Activated T-cell treated with anti-CD3 and anti-CD28 coated beads for 1 hour (primary cell): ENCODE measurements at regions not wholly inside any gene's neighbourhood (a gene's known extent, or its start where the extent isn't known, plus 50 kb on each side); places are given as distances from the start of the nearest gene placed in this dataset.
"Not testable (repeated sequence)": the region's sequence is repeated elsewhere in the genome, so short reads cannot be mapped to it uniquely, and the experiment has no call there.

ENCODE experiments used
- DNase-seq: peaks from one replicate; pipeline ENCODE4 v3.0.0-alpha.2; 2020; ENCODE audit warnings: low read depth

GRCh38 chr5:34447424-34447823 lies 208.7 kb upstream of the RAI14 start:
- DNase-seq, result no peak

GRCh38 chr5:34449639-34450038 lies 206.5 kb upstream of the RAI14 start:
- no peak for DNase-seq

DNA sequence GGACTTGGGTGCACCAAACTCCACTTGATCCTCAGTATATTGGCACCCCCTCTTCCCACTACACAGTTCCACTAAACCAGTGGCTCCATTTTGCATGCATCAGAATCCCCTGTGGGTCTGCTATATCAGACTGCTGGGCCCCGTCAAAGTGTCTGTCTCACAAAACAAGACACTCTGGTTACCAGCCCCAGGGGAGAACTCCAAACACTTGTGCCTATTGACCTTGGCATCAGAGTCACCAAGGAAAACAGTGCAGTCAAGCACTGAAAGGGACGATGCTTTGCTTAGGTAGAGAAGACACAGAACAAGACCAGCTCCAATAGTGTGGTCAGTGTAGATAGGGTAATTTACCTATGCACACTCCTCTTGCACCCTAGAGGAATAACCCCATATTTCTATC lies 205.8 kb upstream of the RAI14 start:
- DNase-seq, result no peak

- DNase-seq, result no peak
Measured at GRCh38 chr5:34452170-34452828, 203.8 kb upstream of the RAI14 start.

- no peak for DNase-seq
Measured at GRCh38 chr5:34455098-34455497, 201.0 kb upstream of the RAI14 start.

- DNase-seq, result no peak
Measured at GRCh38 chr5:34459908-34460307, 196.2 kb upstream of the RAI14 start.

DNA sequence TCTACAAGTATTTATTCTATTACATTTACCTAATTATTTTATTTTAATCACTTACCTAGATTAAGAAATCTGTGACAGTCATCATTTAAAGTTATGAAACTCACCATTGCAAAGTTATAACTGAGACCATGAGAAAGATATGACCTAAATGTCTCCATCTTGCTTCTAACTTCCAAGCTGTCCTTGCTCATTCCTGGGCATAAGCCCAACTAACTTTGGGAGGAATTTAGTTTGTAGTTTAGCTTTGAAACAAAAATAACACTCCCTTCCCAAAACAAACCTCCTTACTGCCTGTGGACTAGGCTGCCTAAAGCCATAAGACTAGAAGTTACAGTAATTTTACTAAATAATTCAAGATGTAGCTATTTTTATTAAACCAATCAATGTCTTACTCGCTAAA lies 195.6 kb upstream of the RAI14 start:
- no peak for DNase-seq

GRCh38 chr5:34464829-34465228 lies 191.3 kb upstream of the RAI14 start:
- DNase-seq, result no peak

- not testable (repeated sequence) for DNase-seq
Measured at GRCh38 chr5:34465301-34465700, 190.8 kb upstream of the RAI14 start.

- DNase-seq, result not testable (repeated sequence)
Measured at GRCh38 chr5:34466519-34467388, 189.4 kb upstream of the RAI14 start.

- DNase-seq, result no peak
Measured at GRCh38 chr5:34467436-34467835, 188.7 kb upstream of the RAI14 start.

GRCh38 chr5:34467984-34468383 lies 188.1 kb upstream of the RAI14 start:
- DNase-seq, result not testable (repeated sequence)

GRCh38 chr5:34469971-34470370 lies 186.2 kb upstream of the RAI14 start:
- DNase-seq, result no peak

DNA sequence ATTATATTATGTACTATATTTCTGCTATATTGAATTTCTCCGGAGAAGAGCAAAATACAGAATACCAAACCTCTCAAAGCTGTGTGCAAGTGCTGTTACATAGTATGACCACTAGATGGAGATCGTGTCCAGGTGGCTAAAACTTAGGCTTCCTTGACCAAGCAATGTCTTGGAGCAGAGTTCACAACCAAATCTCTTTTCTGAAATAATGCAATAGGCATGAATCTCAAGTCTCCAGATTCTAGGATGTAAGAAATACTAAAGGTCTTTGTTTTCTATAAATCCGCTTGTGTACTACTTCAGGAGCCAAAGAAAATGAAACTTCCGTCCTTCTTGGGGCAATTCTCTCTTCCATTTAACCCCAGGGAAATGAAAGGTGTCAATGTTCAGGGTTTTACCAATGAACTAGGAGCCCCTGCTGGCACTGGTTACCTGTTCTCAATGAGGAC lies 181.5 kb upstream of the RAI14 start:
- no peak for DNase-seq

DNA sequence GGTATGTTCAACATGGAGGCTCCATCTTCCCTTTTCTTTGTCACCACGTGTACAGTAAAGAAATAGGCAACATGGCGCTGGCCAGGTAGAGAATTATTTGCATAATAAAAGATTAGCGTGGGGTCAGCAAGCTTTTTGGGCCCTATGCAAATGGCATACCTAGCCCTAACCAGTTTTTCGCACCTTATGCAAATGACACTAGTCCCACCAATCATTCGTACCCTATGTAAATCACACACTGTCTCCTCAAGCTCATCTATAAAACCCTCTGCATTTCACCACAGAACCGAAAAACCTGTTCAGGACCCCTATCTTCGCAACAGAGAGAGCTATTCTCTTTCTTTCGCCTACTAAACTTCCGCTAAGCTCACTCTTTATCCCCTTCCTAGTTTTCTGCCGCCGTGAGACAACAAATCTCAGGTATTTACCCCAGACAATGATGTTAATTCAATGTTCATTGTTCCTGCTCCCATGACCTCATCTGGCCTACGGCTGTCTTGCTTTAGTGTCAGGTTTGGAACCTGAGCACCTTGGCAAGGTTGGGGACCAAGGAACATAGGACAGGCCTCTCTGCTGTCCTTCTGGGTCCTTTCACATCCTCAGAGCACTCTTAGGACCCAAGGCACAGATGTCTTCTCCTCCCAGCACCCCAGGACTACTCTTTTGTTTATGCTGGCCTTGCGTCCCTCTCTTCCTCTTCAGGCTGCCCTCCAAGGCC lies 180.7 kb upstream of the RAI14 start:
- DNase-seq, result no peak

DNA sequence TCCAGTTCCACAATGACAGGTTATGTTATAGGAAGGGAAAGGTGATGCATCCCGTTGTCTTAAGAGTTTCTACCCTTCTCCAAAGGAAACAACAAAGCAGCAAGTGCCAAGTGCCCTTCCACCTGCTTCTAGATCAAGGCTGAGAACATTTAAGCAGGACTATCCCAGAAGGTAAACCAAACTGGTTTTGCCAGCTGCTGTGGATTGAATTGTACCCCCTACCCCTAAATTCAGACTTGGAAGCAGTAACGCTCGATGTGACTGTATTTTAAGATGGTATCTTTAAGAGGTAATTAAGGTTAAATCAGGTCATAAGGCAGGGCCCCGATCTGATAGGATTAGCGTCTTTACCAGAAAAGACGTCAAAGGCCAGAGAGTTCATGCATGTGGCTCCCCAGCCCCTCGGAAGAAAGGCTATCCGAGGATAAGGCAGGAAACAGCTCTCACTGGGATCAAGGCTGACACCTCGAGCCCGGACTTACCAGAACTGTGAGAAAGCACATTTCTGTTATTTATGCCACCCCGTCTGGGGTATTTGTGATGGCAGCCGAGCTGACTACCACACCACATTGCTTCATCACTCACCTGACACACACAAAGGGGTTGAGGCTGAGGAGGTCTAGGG lies 179.1 kb upstream of the RAI14 start:
- DNase-seq, result no peak

- no peak for DNase-seq
Measured at GRCh38 chr5:34480810-34481528, 175.2 kb upstream of the RAI14 start.

DNA sequence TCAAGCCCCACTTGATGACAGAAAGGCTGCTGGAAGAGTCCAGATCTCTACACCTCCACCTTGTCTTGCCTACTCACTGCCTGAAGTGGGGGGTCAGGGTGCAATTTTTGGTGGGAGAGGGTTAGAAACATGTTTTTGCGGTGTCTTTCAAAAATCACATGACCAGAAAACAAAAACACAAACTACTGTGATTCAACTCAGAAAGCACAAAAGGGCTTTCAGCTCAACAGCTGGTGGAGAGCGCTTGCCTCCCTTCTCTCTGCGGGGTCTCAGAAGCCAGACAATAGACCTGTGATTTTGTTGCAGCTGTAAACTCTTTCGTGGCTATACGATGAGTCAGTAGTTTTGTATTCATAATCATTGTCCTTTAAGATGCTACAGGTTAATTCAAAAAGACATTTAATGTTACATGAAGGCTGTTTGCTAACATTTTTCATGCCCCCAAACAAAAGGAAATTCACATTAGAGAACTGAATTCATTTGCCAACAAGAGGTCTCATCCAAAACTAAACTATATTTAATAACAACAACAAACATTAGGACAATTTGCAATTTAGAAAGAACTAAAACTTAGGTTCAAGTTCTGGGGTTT lies 172.6 kb upstream of the RAI14 start:
- no peak for DNase-seq

DNA sequence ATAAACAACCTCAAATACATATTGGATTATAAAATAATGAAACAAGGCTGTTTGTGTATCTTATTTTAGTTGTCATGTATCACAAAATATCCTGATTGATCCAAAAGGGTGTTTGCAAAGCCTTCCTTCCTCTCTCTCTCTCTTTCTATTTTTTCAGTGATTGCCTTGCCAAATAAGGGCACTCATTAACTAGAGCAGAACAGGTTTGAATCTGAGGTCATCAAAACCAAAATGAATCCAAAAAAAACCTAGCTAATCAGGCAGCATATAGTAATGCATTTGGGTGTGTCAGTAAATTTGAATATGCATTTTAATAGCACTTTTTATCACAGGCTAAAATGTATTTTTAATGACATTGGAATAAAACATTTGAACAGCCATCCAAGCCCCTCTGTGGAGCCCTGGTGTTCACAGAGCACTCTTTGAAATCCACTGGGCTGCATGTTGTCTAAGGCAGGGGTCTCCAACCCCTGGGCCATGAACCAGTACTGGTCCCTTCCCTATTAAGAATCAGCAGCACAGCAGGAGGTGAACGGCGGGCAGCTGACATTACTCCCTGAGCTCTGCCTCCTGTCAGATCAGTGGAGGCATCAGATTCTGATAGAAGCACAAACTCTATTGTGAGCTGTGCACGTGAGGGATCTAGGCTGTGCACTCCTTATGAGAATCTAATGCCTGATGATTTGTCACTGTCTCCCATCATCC lies 171.8 kb upstream of the RAI14 start:
- DNase-seq, result no peak

GRCh38 chr5:34485768-34486030 lies 170.4 kb upstream of the RAI14 start:
- no peak for DNase-seq
